SK-N-SH (cell line): ENCODE measurements at regions not wholly inside any gene's neighbourhood (a gene's known extent, or its start where the extent isn't known, plus 50 kb on each side); places are given as distances from the start of the nearest gene placed in this dataset.

Source experiments
- CTCF ChIA-PET: fragments of 300-600, 350-600 bp; formaldehyde crosslinking; extraction: SDS; loops from one replicate; lab custom pipeline; 2021; lab: Yijun Ruan, JAX
- POLR2A ChIA-PET: fragments of 350-600 bp; sonication (Branson Sonifier 250); formaldehyde crosslinking; extraction: SDS; loops from one replicate; lab custom pipeline; 2020; ENCODE audit warnings: antibody characterized with exemption, inconsistent platforms; lab: Yijun Ruan, JAX
- DNase-seq: peaks from one replicate; pipeline ENCODE4 v3.0.0; 2012
- H2AFZ ChIP-seq: fragments of 200-600 bp; sonication (generic); 2 replicates; pipeline ENCODE4 v1.8.1; 2016; ENCODE audit warnings: antibody characterized with exemption, mild to moderate bottlenecking, low read depth
- H3F3A ChIP-seq: fragments of 200-600 bp; sonication (generic); replicated peaks from 2 replicates; pipeline ENCODE3; 2016; ENCODE audit warnings: antibody characterized with exemption, mild to moderate bottlenecking; ENCODE audit not compliant: insufficient read depth
- H3K27ac ChIP-seq, 2 experiments: fragments of 200-500 bp in 1 of 2; fragments of 200-600 bp in 1 of 2; sonication (Bioruptor generic) in 1 of 2; sonication (generic), shearing (Covaris generic) in 1 of 2; 2 replicates each; pipeline versions ENCODE4 v1.5.1 to v1.6.1; 2014 to 2016; ENCODE audit warnings: low read depth in 2 of 2, inconsistent platforms in 1 of 2, low read length in 1 of 2, mild to moderate bottlenecking in 1 of 2, mixed read lengths in 1 of 2
- H3K27me3 ChIP-seq: fragments of 200-600 bp; sonication (generic), shearing (Covaris generic); 2 replicates; pipeline ENCODE4 v1.6.1; 2016; ENCODE audit warnings: mixed run types; ENCODE audit not compliant: insufficient read depth
- H3K36me3 ChIP-seq, 2 experiments: fragments of 200-500 bp in 1 of 2; fragments of 200-600 bp in 1 of 2; sonication (Bioruptor generic) in 1 of 2; sonication (generic) in 1 of 2; replicated peaks in 1 of 2; 2 replicates each; pipeline versions ENCODE3 to v1.5.1; 2014 to 2016; ENCODE audit warnings: low read length in 1 of 2, mild to moderate bottlenecking in 1 of 2; ENCODE audit not compliant: insufficient read depth in 2 of 2, control insufficient read depth in 1 of 2
- H3K4me1 ChIP-seq, 2 experiments: fragments of 200-500 bp in 1 of 2; fragments of 200-600 bp in 1 of 2; sonication (Bioruptor generic) in 1 of 2; sonication (generic), shearing (Covaris generic) in 1 of 2; 2 replicates each; pipeline versions ENCODE4 v1.5.1 to v1.6.1; 2014 to 2016; ENCODE audit warnings: low read depth in 1 of 2, low read length in 1 of 2, mixed run types in 1 of 2; ENCODE audit not compliant: insufficient read depth in 2 of 2, control insufficient read depth in 1 of 2
- H3K4me2 ChIP-seq: fragments of 200-600 bp; sonication (generic), shearing (Covaris generic); 2 replicates; pipeline ENCODE4 v1.6.1; 2017; ENCODE audit warnings: mixed run types
- H3K4me3 ChIP-seq, 2 experiments: fragments of 200-500 bp in 1 of 2; fragments of 200-600 bp in 1 of 2; sonication (Bioruptor generic) in 1 of 2; sonication (generic), shearing (Covaris generic) in 1 of 2; 2 replicates each; pipeline versions ENCODE4 v1.5.1 to v1.8.1; 2014 to 2016; ENCODE audit warnings: low read depth in 2 of 2, inconsistent platforms in 1 of 2, low read length in 1 of 2, mild to moderate bottlenecking in 1 of 2, mixed read lengths in 1 of 2, moderate library complexity in 1 of 2
- H3K79me2 ChIP-seq: fragments of 200-600 bp; sonication (generic); 2 replicates; pipeline ENCODE4 v1.8.1; 2017; ENCODE audit warnings: mild to moderate bottlenecking; ENCODE audit not compliant: insufficient read depth
- H3K9ac ChIP-seq: fragments of 200-600 bp; sonication (generic); 2 replicates; pipeline ENCODE4 v1.6.1; 2017; ENCODE audit warnings: mixed run types
- H3K9me2 ChIP-seq: fragments of 200-600 bp; sonication (generic); 2 replicates; pipeline ENCODE4 v1.6.1; 2017; ENCODE audit warnings: mixed run types
- H3K9me3 ChIP-seq: fragments of 200-600 bp; sonication (generic); 2 replicates; pipeline ENCODE4 v1.6.1; 2017; ENCODE audit warnings: mixed run types, mild to moderate bottlenecking, moderate library complexity
- H4K20me1 ChIP-seq: fragments of 200-600 bp; sonication (generic); 2 replicates; pipeline ENCODE4 v1.6.1; 2017; ENCODE audit warnings: mild to moderate bottlenecking, mixed run types; ENCODE audit not compliant: insufficient read depth
- EP300 ChIP-seq, 2 experiments: IDR thresholded peaks; 2 replicates each; pipeline versions ENCODE4 v1.4.0 to v1.6.1; 2012; ENCODE audit warnings: borderline replicate concordance in 1 of 2, low read depth in 1 of 2, low read length in 1 of 2
- FOXJ3 ChIP-seq: sonication (generic); formaldehyde crosslinking; IDR thresholded peaks from 2 replicates; pipeline ENCODE4 v1.5.1; 2020; ENCODE audit warnings: mild to moderate bottlenecking, missing genetic modification reagents
- POLR2AphosphoS5 ChIP-seq: IDR thresholded peaks from 2 replicates; pipeline ENCODE4 v1.6.1; 2012; ENCODE audit warnings: low read depth, low read length
- RCOR1 ChIP-seq: fragments of 150-350 bp; IDR thresholded peaks from 2 replicates; pipeline ENCODE4 v1.6.1; 2017; ENCODE audit warnings: antibody characterized with exemption, low read length
- RXRA ChIP-seq: IDR thresholded peaks from 2 replicates; pipeline ENCODE4 v1.4.0; 2012; ENCODE audit warnings: low read depth, mild to moderate bottlenecking, borderline replicate concordance
- YY1 ChIP-seq: IDR thresholded peaks from 2 replicates; pipeline ENCODE4 v1.4.0; 2012; ENCODE audit warnings: low read depth, mild to moderate bottlenecking
- WGBS: methylation state at CpG from one replicate; pipeline ENCODE4 v1.1.6; 2017; ENCODE audit warnings: low lambda C conversion rate; 5-methylcytosine and 5-hydroxymethylcytosine counted together
- TF ChIP-seq, protein P1 (sequence below): IDR thresholded peaks from 2 replicates; pipeline ENCODE4 v1.4.0; 2012; ENCODE audit warnings: low read depth, borderline replicate concordance
- TF ChIP-seq, protein P2 (sequence below): IDR thresholded peaks from 2 replicates; pipeline ENCODE4 v1.6.1; 2012; ENCODE audit warnings: mild to moderate bottlenecking, low read depth, low read length, moderate library complexity
- TF ChIP-seq, protein P3 (sequence below): fragments of 150-350 bp; IDR thresholded peaks from 2 replicates; pipeline ENCODE4 v1.6.1; 2017; ENCODE audit warnings: antibody characterized with exemption, low read length, low read depth, borderline replicate concordance
- TF ChIP-seq, protein P4 (sequence below): IDR thresholded peaks from 2 replicates; pipeline ENCODE4 v1.4.0; 2012; ENCODE audit warnings: low read depth

DNA sequence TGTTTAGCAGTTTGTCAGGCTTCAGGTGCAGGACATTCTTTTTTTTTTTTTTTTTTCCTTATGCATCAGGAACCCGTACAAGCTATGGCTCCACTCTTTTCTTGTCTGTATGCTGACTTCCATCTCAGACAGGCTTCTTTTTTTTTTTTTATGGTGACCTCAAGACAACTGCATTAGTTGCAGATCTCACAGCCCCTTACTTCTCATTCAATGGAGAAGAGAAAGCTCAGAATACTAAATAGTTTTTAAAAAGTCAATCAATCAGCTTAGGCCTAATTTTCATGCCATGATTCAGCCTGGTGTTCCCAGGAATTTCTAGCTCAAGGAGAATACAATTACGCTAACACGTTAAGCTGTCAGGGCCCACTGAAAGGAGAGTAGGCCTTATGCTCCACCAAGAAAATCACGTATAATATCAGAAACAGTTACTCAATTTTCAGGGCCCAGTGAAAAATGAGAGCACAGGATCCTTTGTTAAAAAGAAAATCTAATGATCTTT is 1596.0 kb upstream of the MIR17HG start:
- Histone ChIP-seq H4K20me1 (no peaks in the 10 kb centered on the region), H3K27me3 (no peaks in the 10 kb centered on the region), H3K79me2 (no peaks in the 10 kb centered on the region), H3K4me2 (no peak overlapping the region), H3K4me1 (no peaks in the 10 kb centered on the region), H3F3A (no peaks in the 10 kb centered on the region), H3K27ac (no peak overlapping the region), H3K9ac (no peak overlapping the region), H3K36me3 (no peaks in the 10 kb centered on the region), H3K9me2 (no peaks in the 10 kb centered on the region), H2AFZ (no peak overlapping the region), H3K9me3 (no peaks in the 10 kb centered on the region), H3K4me3 (no peak overlapping the region)
- no peak for TF ChIP-seq EP300 (IDR thresholded peaks at IDR 0.05; ENCODE audit: borderline replicate concordance in 1 of 2, low read depth in 1 of 2, low read length in 1 of 2)
- TF ChIP-seq RXRA: no peak
- TF ChIP-seq POLR2AphosphoS5: no peak
- TF ChIP-seq, protein P1, sequence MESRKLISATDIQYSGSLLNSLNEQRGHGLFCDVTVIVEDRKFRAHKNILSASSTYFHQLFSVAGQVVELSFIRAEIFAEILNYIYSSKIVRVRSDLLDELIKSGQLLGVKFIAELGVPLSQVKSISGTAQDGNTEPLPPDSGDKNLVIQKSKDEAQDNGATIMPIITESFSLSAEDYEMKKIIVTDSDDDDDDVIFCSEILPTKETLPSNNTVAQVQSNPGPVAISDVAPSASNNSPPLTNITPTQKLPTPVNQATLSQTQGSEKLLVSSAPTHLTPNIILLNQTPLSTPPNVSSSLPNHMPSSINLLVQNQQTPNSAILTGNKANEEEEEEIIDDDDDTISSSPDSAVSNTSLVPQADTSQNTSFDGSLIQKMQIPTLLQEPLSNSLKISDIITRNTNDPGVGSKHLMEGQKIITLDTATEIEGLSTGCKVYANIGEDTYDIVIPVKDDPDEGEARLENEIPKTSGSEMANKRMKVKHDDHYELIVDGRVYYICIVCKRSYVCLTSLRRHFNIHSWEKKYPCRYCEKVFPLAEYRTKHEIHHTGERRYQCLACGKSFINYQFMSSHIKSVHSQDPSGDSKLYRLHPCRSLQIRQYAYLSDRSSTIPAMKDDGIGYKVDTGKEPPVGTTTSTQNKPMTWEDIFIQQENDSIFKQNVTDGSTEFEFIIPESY: no peak
- TF ChIP-seq, protein P2, sequence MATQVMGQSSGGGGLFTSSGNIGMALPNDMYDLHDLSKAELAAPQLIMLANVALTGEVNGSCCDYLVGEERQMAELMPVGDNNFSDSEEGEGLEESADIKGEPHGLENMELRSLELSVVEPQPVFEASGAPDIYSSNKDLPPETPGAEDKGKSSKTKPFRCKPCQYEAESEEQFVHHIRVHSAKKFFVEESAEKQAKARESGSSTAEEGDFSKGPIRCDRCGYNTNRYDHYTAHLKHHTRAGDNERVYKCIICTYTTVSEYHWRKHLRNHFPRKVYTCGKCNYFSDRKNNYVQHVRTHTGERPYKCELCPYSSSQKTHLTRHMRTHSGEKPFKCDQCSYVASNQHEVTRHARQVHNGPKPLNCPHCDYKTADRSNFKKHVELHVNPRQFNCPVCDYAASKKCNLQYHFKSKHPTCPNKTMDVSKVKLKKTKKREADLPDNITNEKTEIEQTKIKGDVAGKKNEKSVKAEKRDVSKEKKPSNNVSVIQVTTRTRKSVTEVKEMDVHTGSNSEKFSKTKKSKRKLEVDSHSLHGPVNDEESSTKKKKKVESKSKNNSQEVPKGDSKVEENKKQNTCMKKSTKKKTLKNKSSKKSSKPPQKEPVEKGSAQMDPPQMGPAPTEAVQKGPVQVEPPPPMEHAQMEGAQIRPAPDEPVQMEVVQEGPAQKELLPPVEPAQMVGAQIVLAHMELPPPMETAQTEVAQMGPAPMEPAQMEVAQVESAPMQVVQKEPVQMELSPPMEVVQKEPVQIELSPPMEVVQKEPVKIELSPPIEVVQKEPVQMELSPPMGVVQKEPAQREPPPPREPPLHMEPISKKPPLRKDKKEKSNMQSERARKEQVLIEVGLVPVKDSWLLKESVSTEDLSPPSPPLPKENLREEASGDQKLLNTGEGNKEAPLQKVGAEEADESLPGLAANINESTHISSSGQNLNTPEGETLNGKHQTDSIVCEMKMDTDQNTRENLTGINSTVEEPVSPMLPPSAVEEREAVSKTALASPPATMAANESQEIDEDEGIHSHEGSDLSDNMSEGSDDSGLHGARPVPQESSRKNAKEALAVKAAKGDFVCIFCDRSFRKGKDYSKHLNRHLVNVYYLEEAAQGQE: no peak
- TF ChIP-seq, protein P3, sequence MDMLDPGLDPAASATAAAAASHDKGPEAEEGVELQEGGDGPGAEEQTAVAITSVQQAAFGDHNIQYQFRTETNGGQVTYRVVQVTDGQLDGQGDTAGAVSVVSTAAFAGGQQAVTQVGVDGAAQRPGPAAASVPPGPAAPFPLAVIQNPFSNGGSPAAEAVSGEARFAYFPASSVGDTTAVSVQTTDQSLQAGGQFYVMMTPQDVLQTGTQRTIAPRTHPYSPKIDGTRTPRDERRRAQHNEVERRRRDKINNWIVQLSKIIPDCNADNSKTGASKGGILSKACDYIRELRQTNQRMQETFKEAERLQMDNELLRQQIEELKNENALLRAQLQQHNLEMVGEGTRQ: no peak
- TF ChIP-seq, protein P4, sequence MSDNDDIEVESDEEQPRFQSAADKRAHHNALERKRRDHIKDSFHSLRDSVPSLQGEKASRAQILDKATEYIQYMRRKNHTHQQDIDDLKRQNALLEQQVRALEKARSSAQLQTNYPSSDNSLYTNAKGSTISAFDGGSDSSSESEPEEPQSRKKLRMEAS: no peak
- no peak for TF ChIP-seq FOXJ3 (CRISPR knock-in tag)
- CTCF ChIA-PET: no interaction called here
- no peak for DNase-seq
- POLR2A ChIA-PET: no interaction called here
- WGBS: 70% methylated on average over 4 of the region's 4 CpGs

DNA sequence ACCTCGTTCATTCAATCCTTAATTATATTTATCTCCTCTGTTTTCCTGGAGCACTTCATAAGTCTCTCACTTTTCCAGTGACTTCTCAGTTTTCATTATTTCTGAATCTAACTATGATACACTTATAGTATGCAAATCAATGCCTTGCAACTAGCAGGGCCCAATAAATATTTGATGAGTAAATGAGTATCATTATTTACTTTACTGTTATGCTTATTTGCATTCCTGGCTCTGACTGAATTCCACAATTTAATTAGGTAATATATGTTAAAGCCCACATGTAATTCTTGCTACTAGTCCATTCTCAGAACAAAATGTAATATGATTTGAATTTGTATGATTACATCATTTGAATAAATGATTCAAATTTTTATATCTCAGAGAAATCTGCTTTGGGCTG is 1595.1 kb upstream of the MIR17HG start:
- POLR2A ChIA-PET: no interaction called here
- no peak for TF ChIP-seq RCOR1
- TF ChIP-seq YY1: no peak
- Histone ChIP-seq H4K20me1 (no peaks in the 10 kb centered on the region), H3K4me3 (no peak overlapping the region), H3K27me3 (no peaks in the 10 kb centered on the region), H3F3A (no peaks in the 10 kb centered on the region), H3K4me1 (no peaks in the 10 kb centered on the region), H2AFZ (no peak overlapping the region), H3K9ac (no peak overlapping the region), H3K36me3 (no peaks in the 10 kb centered on the region), H3K9me3 (no peaks in the 10 kb centered on the region), H3K4me2 (no peak overlapping the region), H3K27ac (no peak overlapping the region), H3K79me2 (no peaks in the 10 kb centered on the region), H3K9me2 (no peaks in the 10 kb centered on the region)
- DNase-seq: no peak
- 36% methylated on average over 1 of the region's 1 CpG for WGBS
- CTCF ChIA-PET: no interaction called here
